Skeletal muscle cell (primary cell): ENCODE measurements at regions not wholly inside any gene's neighbourhood (a gene's known extent, or its start where the extent isn't known, plus 50 kb on each side); places are given as distances from the start of the nearest gene placed in this dataset.

Source experiments
- DNase-seq: peaks from one replicate; pipeline ENCODE4 v3.0.0-alpha.2; 2010; ENCODE audit warnings: low read depth
- H3K4me3 ChIP-seq: 2 replicates; pipeline ENCODE4 v1.5.1; 2011; ENCODE audit warnings: low read depth, mild to moderate bottlenecking, control low read depth, low read length, moderate library complexity

- peak; percentile 73 for DNase-seq
- no peak overlapping the region for H3K4me3 ChIP-seq
Observed at GRCh38 chr22:27416511-27417420, 384.8 kb downstream of the MN1 start.

- no peak overlapping the region for H3K4me3 ChIP-seq
- no peak for DNase-seq
Observed at GRCh38 chr22:27417421-27417814, 384.1 kb downstream of the MN1 start.

- H3K4me3 ChIP-seq = no peak overlapping the region
- no peak for DNase-seq
Observed at GRCh38 chr22:27418261-27418660, 383.3 kb downstream of the MN1 start.

GRCh38 chr22:27419473-27419872, 382.1 kb downstream of the MN1 start:
- no peak for DNase-seq
- no peak overlapping the region for H3K4me3 ChIP-seq

- no peak overlapping the region for H3K4me3 ChIP-seq
- DNase-seq = no peak
Observed at GRCh38 chr22:27420195-27420816, 381.2 kb downstream of the MN1 start.

- peak; percentile 93 for DNase-seq
- peak overlapping the region; percentile 17 for H3K4me3 ChIP-seq
Observed at GRCh38 chr22:27420817-27421361, 380.7 kb downstream of the MN1 start.

- no peak overlapping the region for H3K4me3 ChIP-seq
- DNase-seq = no peak
Observed at GRCh38 chr22:27422442-27422841, 379.1 kb downstream of the MN1 start.

- no peak overlapping the region for H3K4me3 ChIP-seq
- no peak for DNase-seq
Observed at GRCh38 chr22:27424319-27424718, 377.2 kb downstream of the MN1 start.

GRCh38 chr22:27429476-27429875, 372.1 kb downstream of the MN1 start:
- H3K4me3 ChIP-seq = no peak overlapping the region
- DNase-seq = no peak

- no peak for DNase-seq
- H3K4me3 ChIP-seq = no peak overlapping the region
Observed at GRCh38 chr22:27431081-27431480, 370.5 kb downstream of the MN1 start.

GRCh38 chr22:27431896-27432295, 369.7 kb downstream of the MN1 start:
- DNase-seq = no peak

GRCh38 chr22:27433099-27433498, 368.5 kb downstream of the MN1 start:
- no peak for DNase-seq
- H3K4me3 ChIP-seq = no peak overlapping the region

More at GRCh38 chr22:27431896-27432295, 369.7 kb downstream of the MN1 start:
- H3K4me3 ChIP-seq = no peak overlapping the region

GRCh38 chr22:27433585-27434190, 367.9 kb downstream of the MN1 start:
- no peak overlapping the region for H3K4me3 ChIP-seq
- DNase-seq = no peak

GRCh38 chr22:27434898-27435297, 366.7 kb downstream of the MN1 start:
- no peak for DNase-seq
- H3K4me3 ChIP-seq = no peak overlapping the region

- DNase-seq = no peak
- no peak overlapping the region for H3K4me3 ChIP-seq
Observed at GRCh38 chr22:27435844-27436576, 365.5 kb downstream of the MN1 start.

- no peak overlapping the region for H3K4me3 ChIP-seq
- DNase-seq = no peak
Observed at GRCh38 chr22:27436591-27436990, 365.0 kb downstream of the MN1 start.

GRCh38 chr22:27437570-27437969, 364.0 kb downstream of the MN1 start:
- DNase-seq = no peak
- no peak overlapping the region for H3K4me3 ChIP-seq

- no peak overlapping the region for H3K4me3 ChIP-seq
- DNase-seq = no peak
Observed at GRCh38 chr22:27438271-27438980, 363.1 kb downstream of the MN1 start.

- DNase-seq = no peak
- no peak overlapping the region for H3K4me3 ChIP-seq
Observed at GRCh38 chr22:27439131-27439530, 362.4 kb downstream of the MN1 start.
